Upper lobe of left lung (tissue), 4 donors: ENCODE measurements at regions not wholly inside any gene's neighbourhood (a gene's known extent, or its start where the extent isn't known, plus 50 kb on each side); places are given as distances from the start of the nearest gene placed in this dataset.

Experiments
- CTCF ChIP-seq, 6 experiments: fragments of 450-650 bp in 4 of 6; fragments of 200-600 bp in 2 of 6; sonication (generic) in 2 of 6; IDR thresholded peaks; one replicate each; pipeline ENCODE4 v1.5.1; 2016 to 2019; ENCODE audit warnings: antibody characterized with exemption in 6 of 6
- POLR2A ChIP-seq, 4 donors: fragments of 450-650 bp; IDR thresholded peaks; one replicate each; pipeline ENCODE4 v1.5.1; 2016 to 2017; ENCODE audit warnings: antibody characterized with exemption in 4 of 4, mild to moderate bottlenecking in 2 of 4
- POLR2AphosphoS5 ChIP-seq, 2 donors: sonication (generic); formaldehyde crosslinking; IDR thresholded peaks; one replicate each; pipeline ENCODE4 v1.5.1; 2017; ENCODE audit warnings: antibody characterized with exemption in 2 of 2

DNA sequence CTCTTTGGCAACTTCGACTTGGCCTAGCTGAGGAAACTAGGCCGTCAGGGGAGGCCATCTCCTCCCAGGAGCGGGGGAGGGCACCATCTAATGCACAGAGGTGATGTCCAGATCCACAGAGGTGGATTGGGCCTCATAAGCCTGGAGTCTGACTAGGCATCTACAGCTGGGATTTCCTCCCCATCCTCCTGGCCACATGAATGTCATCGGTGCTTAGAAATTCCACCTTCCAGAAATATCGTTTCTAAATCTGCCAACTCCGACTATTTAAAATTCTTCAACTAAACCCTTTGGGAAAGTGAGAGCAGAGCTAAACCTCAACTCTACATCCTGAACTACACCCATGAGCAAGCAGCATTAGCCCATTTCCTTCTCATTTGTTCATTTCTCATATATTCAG lies 118.7 kb downstream of the WNT5A start:
- TF ChIP-seq CTCF (IDR thresholded peaks at IDR 0.05), result no peak
- TF ChIP-seq POLR2A (IDR thresholded peaks at IDR 0.05), result no peak
- TF ChIP-seq POLR2AphosphoS5 (IDR thresholded peaks at IDR 0.05), result no peak
